ENCODE measurements at regions not wholly inside any gene's neighbourhood (a gene's known extent, or its start where the extent isn't known, plus 50 kb on each side); places are given as distances from the start of the nearest gene placed in this dataset.

DNA sequence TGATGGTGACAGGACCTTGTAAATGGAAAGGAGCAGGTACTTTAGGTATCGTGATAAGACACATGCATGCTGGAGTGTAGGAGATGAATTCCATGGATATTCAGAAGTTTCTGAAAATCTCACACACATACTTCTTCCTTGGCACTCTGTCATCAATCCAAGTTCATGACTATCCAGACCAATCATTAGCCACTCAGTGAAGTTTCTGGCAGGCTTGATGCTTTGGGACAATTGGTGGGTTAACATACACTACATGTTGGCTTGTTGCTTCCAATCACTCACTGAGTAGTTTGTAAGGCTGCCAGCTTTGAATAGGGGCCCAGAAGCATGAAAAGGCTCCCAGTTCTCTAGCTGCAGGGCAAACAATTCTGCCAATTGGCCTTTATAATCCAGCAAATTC, 147.6 kb downstream of the CEMIP2 start:
- H3K4me3 ChIP-seq (ENCODE audit: low read depth, low read length): no peak overlapping the region
- TF ChIP-seq, protein P1, sequence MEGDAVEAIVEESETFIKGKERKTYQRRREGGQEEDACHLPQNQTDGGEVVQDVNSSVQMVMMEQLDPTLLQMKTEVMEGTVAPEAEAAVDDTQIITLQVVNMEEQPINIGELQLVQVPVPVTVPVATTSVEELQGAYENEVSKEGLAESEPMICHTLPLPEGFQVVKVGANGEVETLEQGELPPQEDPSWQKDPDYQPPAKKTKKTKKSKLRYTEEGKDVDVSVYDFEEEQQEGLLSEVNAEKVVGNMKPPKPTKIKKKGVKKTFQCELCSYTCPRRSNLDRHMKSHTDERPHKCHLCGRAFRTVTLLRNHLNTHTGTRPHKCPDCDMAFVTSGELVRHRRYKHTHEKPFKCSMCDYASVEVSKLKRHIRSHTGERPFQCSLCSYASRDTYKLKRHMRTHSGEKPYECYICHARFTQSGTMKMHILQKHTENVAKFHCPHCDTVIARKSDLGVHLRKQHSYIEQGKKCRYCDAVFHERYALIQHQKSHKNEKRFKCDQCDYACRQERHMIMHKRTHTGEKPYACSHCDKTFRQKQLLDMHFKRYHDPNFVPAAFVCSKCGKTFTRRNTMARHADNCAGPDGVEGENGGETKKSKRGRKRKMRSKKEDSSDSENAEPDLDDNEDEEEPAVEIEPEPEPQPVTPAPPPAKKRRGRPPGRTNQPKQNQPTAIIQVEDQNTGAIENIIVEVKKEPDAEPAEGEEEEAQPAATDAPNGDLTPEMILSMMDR (IDR thresholded peaks at IDR 0.05; ENCODE audit: insufficient read depth, low read depth, low read length): no peak
- no peak for DNase-seq (ENCODE audit: low read depth)

DNA sequence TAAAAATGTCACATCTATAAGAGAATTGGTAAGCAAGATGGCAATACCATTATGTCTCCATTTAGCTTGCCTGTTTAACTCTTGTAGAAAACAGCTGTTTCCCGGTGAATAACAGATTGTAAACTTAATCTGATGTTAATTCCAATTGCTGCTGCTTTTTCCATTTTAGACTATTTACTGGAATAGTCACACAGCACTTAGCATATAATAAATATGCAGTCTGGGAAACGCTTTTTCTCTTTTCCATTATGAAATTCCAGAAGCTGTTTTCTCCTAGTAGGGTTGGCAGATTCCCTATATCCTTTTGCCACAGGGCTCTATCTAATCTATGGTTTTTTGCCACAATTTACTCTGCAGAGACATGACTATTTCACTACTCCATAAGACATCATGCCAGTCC, 148.0 kb downstream of the CEMIP2 start:
- TF ChIP-seq, protein P1 (IDR thresholded peaks at IDR 0.05; ENCODE audit: insufficient read depth, low read depth, low read length): no peak
- DNase-seq (ENCODE audit: low read depth): no peak
- no peak overlapping the region for H3K4me3 ChIP-seq (ENCODE audit: low read depth, low read length)

DNA sequence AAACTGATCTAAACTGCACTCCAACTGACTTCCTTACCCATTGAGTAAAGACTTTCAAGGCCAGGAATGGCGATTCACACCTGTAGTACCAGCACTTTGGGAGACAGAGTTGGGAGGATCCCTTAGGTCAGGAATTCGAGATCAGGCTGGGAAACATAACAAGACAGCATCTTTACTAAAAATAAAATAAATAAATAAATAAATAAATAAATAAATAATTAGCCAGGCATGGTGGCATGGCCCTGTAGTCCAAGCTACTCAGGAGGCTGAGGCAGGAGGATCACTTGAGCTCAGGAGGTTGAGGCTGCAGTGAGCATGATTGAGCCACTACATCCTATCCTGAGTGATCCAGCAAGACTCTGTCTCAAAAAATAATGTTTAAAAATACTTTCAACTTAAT, 148.4 kb downstream of the CEMIP2 start:
- no peak overlapping the region for H3K4me3 ChIP-seq (ENCODE audit: low read depth, low read length)
- TF ChIP-seq, protein P1 (IDR thresholded peaks at IDR 0.05; ENCODE audit: insufficient read depth, low read depth, low read length): no peak
- DNase-seq (ENCODE audit: low read depth): no peak

DNA sequence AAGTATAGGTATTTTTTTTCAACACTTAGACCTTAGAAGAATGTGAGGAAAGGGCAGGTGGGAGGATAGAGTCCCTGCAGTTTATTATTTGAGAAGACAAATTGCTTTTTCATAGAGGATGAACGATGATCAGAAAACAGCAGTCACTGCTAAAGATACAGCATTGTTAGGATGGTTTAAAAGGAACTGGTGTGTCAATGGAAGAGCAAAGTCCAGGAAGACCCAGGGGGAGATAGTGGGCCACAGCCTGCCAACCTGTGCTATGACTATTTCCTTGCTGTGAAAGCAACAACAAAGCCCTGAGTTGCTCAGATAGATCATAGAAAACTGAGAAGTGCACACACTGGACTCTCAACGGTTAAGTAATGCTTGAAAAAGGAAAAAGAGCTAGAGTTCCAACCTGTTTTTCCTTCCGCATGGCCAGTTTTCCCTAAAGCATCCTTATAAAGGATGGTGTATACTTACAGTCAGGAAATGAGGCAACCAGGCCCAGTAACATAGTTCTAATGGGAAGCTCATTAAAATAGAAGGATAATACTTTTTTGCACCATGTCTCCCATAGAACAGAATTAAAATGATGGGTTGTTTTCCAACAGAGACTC, 153.8 kb downstream of the CEMIP2 start:
- TF ChIP-seq, protein P1 (IDR thresholded peaks at IDR 0.05; ENCODE audit: insufficient read depth, low read depth, low read length): no peak
- H3K4me3 ChIP-seq (ENCODE audit: low read depth, low read length): no peak overlapping the region
- DNase-seq (ENCODE audit: low read depth): no peak

DNA sequence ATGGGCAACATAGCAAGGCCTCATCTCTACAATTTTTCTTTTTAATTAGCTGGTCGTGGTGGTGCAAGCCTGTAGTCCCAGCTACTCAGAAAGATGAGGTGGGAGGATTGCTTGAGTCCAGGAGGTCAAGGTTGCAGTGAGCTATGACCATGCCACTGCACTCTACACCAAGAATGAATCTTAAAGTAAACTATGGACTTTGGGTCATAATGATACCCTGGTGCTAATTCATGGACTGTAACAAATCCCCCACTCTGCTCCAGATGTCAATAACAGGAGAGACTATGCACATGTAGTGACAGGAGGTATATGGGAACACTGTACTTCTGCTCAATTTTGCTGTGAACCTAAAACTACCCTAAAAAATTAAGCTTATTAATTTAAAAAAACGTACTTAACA, 155.4 kb downstream of the CEMIP2 start:
- TF ChIP-seq, protein P1 (IDR thresholded peaks at IDR 0.05; ENCODE audit: insufficient read depth, low read depth, low read length): no peak
- H3K4me3 ChIP-seq (ENCODE audit: low read depth, low read length): no peak overlapping the region
- DNase-seq (ENCODE audit: low read depth): no peak

DNA sequence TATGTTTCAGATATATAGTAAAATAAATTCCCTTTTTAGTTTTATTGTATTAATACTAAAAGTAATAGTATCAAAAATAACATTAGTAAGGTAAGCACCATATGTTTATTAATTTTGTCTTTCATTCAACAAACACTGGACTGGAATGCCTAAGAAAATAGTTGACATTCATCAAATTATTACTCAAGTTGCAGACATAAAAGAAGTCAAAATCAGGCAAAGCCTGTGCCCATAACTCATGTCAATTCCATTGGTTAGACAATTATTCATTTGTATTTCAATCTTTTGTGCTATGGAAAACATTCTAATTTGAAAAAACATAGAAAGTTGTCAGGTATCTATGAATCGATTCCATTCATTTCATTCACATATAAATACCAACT, 158.9 kb downstream of the CEMIP2 start:
- no peak overlapping the region for H3K4me3 ChIP-seq (ENCODE audit: low read depth, low read length)
- TF ChIP-seq, protein P1 (IDR thresholded peaks at IDR 0.05; ENCODE audit: insufficient read depth, low read depth, low read length): no peak
- DNase-seq (ENCODE audit: low read depth): no peak

DNA sequence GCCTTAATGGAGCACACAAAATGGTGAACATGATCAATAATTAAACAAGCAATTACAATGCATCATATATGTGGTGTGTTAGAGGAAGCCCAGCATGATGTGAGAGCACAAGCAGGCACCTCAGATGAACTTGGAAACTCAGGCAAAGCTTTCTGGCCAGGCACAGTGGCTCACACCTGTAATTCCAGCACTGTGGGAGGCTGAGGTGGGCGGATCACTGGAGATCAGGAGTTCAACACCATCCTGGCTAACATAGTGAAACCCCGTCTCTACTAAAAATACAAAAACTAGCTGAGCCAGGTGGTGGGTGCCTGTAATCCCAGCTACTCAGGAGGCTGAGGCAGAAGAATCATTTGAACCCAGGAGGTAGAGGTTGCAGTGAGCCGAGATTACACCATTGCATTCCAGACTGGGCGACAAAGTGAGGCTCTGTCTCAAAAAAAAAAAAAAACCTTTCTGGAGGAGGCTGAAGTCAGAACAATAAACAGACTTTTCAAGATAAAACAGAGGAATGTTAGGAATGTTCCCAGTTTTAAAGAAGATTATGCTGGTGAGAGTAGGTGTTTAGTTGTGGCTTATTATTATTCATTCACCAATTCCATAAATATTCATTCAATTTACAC, 159.4 kb downstream of the CEMIP2 start:
- no peak overlapping the region for H3K4me3 ChIP-seq (ENCODE audit: low read depth, low read length)
- TF ChIP-seq, protein P1 (IDR thresholded peaks at IDR 0.05; ENCODE audit: insufficient read depth, low read depth, low read length): no peak
- peak; percentile 6 for DNase-seq (ENCODE audit: low read depth)
